ENCODE measurements at regions not wholly inside any gene's neighbourhood (a gene's known extent, or its start where the extent isn't known, plus 50 kb on each side); places are given as distances from the start of the nearest gene placed in this dataset.

- DNase-seq, result no peak
These were observed 167.9 kb upstream of the SPATS2L start for GRCh38 chr2:200138391-200139124.

- DNase-seq, result no peak
These were observed 161.9 kb upstream of the SPATS2L start for GRCh38 chr2:200144571-200144970.

GRCh38 chr2:200146501-200146900, 160.0 kb upstream of the SPATS2L start:
- no peak for DNase-seq

GRCh38 chr2:200147371-200147770, 159.1 kb upstream of the SPATS2L start:
- DNase-seq, result no peak

- DNase-seq, result no peak
These were observed 158.1 kb upstream of the SPATS2L start for GRCh38 chr2:200148366-200148765.

GRCh38 chr2:200150411-200151086, 155.9 kb upstream of the SPATS2L start:
- no peak for DNase-seq

GRCh38 chr2:200155652-200156051, 150.8 kb upstream of the SPATS2L start:
- DNase-seq, result no peak

- no peak for DNase-seq
These were observed 150.2 kb upstream of the SPATS2L start for GRCh38 chr2:200156166-200156835.

GRCh38 chr2:200158647-200159356, 147.7 kb upstream of the SPATS2L start:
- DNase-seq, result peak; percentile 75

GRCh38 chr2:200159357-200159707, 147.2 kb upstream of the SPATS2L start:
- DNase-seq, result peak; percentile 88

- DNase-seq, result peak; percentile 59
These were observed 146.4 kb upstream of the SPATS2L start for GRCh38 chr2:200159829-200160781.

- no peak for DNase-seq
These were observed 145.0 kb upstream of the SPATS2L start for GRCh38 chr2:200161458-200161857.

GRCh38 chr2:200165687-200166086, 140.8 kb upstream of the SPATS2L start:
- DNase-seq, result no peak

- DNase-seq, result no peak
These were observed 137.6 kb upstream of the SPATS2L start for GRCh38 chr2:200168641-200169555.

GRCh38 chr2:200170221-200170620, 136.3 kb upstream of the SPATS2L start:
- no peak for DNase-seq

- no peak for DNase-seq
These were observed 134.6 kb upstream of the SPATS2L start for GRCh38 chr2:200171731-200172482.

- no peak for DNase-seq
These were observed 134.0 kb upstream of the SPATS2L start for GRCh38 chr2:200172521-200172920.

- no peak for DNase-seq
These were observed 133.4 kb upstream of the SPATS2L start for GRCh38 chr2:200172944-200173581.

GRCh38 chr2:200173691-200174090, 132.8 kb upstream of the SPATS2L start:
- DNase-seq, result no peak

All from islet precursor cell (in vitro differentiated cells).